Fibroblast of lung (primary cell): ENCODE measurements at regions not wholly inside any gene's neighbourhood (a gene's known extent, or its start where the extent isn't known, plus 50 kb on each side); places are given as distances from the start of the nearest gene placed in this dataset.
A peak's percentile ranks its signal among the peaks of the same experiment; 100 is the strongest.

Experiments used
- DNase-seq, 2 donors: peaks; one replicate each; pipeline versions ENCODE4 v3.0.0 to v3.0.0-alpha.2; 2010; ENCODE audit warnings: low read depth in 2 of 2
- H2AFZ ChIP-seq: 2 replicates; pipeline ENCODE4 v1.5.1; 2012; ENCODE audit warnings: low read length, control low read depth, inconsistent platforms
- H3K27ac ChIP-seq: 2 replicates; pipeline ENCODE4 v1.5.1; 2011; ENCODE audit warnings: low read length, control low read depth; ENCODE audit not compliant: insufficient read depth
- H3K27me3 ChIP-seq: 2 replicates; pipeline ENCODE4 v1.5.1; 2011; ENCODE audit warnings: mild to moderate bottlenecking, low read length; ENCODE audit not compliant: control insufficient read depth, insufficient read depth
- H3K36me3 ChIP-seq: 2 replicates; pipeline ENCODE4 v1.5.1; 2011; ENCODE audit warnings: low read length; ENCODE audit not compliant: control insufficient read depth, insufficient read depth
- H3K4me1 ChIP-seq: 2 replicates; pipeline ENCODE4 v1.5.1; 2011; ENCODE audit warnings: low read length; ENCODE audit not compliant: control insufficient read depth, insufficient read depth; ENCODE audit errors: extremely low read depth
- H3K4me2 ChIP-seq: 2 replicates; pipeline ENCODE4 v1.5.1; 2011; ENCODE audit warnings: low read length, control low read depth; ENCODE audit not compliant: insufficient read depth; ENCODE audit errors: extremely low read depth
- H3K4me3 ChIP-seq, 4 experiments: fragments of 200-600 bp in 1 of 4; sonication (generic) in 1 of 4; replicated peaks in 1 of 4; 2 replicates each; pipeline ENCODE4 v1.5.1; 2011 to 2016; ENCODE audit warnings: low read length in 4 of 4, low read depth in 3 of 4, mild to moderate bottlenecking in 3 of 4, control low read depth in 2 of 4, inconsistent platforms in 1 of 4, mixed read lengths in 1 of 4; ENCODE audit not compliant: insufficient read depth in 1 of 4; ENCODE audit errors: control extremely low read depth in 1 of 4
- H3K79me2 ChIP-seq: 2 replicates; pipeline ENCODE4 v1.5.1; 2012; ENCODE audit warnings: mild to moderate bottlenecking, low read length, inconsistent platforms; ENCODE audit not compliant: control insufficient read depth, insufficient read depth
- H3K9ac ChIP-seq: 2 replicates; pipeline ENCODE4 v1.5.1; 2011; ENCODE audit warnings: mild to moderate bottlenecking, low read length, control low read depth; ENCODE audit not compliant: insufficient read depth
- H3K9me3 ChIP-seq: 2 replicates; pipeline ENCODE4 v1.5.1; 2012; ENCODE audit warnings: low read depth, low read length; ENCODE audit not compliant: control insufficient read depth, insufficient read depth
- H4K20me1 ChIP-seq: 2 replicates; pipeline ENCODE4 v1.5.1; 2011; ENCODE audit warnings: low read length; ENCODE audit not compliant: control insufficient read depth, insufficient read depth; ENCODE audit errors: extremely low read depth
- EZH2 ChIP-seq: IDR thresholded peaks from 2 replicates; pipeline ENCODE4 v1.5.1; 2012; ENCODE audit warnings: low read length, control low read depth, mild to moderate bottlenecking; ENCODE audit errors: missing control alignments
- TF ChIP-seq, protein P1 (sequence below), 2 donors: IDR thresholded peaks in 1 of 2; conservative IDR thresholded peaks in 1 of 2; 1 replicate in 1 of 2; 2 replicates in 1 of 2; pipeline ENCODE4 v1.5.1; 2011 to 2012; ENCODE audit warnings: low read length in 2 of 2, control low read depth in 1 of 2, inconsistent platforms in 1 of 2, low read depth in 1 of 2, mild to moderate bottlenecking in 1 of 2

DNA sequence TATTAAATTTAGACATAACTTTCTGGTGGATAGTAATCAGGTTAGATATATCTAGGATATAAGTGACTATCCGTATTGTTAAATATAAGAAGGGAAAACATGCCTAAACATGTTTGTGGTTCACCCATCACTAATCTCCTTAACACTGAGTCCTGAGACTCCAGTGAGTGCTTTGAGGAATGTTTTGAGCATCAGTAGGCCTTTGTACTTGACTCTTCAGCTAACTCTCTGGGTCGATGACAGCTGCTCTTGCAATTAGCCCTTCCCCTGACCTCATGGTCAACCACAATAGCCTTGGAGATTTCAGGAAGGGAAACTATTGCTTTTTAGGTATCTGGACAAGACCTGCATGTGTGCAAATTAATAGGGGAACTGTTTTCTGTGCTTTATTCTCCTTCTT lies 716.8 kb downstream of the EPHA4 start:
- H3K4me2 ChIP-seq: no peak overlapping the region
- no peaks in the 10 kb centered on the region for H3K36me3 ChIP-seq
- no peak overlapping the region for H2AFZ ChIP-seq
- no peaks in the 10 kb centered on the region for H3K79me2 ChIP-seq
- H3K4me1 ChIP-seq: no peaks in the 10 kb centered on the region
- TF ChIP-seq, protein P1, sequence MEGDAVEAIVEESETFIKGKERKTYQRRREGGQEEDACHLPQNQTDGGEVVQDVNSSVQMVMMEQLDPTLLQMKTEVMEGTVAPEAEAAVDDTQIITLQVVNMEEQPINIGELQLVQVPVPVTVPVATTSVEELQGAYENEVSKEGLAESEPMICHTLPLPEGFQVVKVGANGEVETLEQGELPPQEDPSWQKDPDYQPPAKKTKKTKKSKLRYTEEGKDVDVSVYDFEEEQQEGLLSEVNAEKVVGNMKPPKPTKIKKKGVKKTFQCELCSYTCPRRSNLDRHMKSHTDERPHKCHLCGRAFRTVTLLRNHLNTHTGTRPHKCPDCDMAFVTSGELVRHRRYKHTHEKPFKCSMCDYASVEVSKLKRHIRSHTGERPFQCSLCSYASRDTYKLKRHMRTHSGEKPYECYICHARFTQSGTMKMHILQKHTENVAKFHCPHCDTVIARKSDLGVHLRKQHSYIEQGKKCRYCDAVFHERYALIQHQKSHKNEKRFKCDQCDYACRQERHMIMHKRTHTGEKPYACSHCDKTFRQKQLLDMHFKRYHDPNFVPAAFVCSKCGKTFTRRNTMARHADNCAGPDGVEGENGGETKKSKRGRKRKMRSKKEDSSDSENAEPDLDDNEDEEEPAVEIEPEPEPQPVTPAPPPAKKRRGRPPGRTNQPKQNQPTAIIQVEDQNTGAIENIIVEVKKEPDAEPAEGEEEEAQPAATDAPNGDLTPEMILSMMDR (conservative IDR thresholded peaks at IDR 0.05 in 1 of 2, IDR thresholded peaks at IDR 0.05 in 1 of 2; ENCODE audit: low read depth in 1 of 2, low read length in 2 of 2): no peak
- no peak for TF ChIP-seq EZH2
- H3K27ac ChIP-seq: no peak overlapping the region
- H4K20me1 ChIP-seq: no peaks in the 10 kb centered on the region
- DNase-seq: peak; percentile 43 to 84
- H3K9ac ChIP-seq: no peak overlapping the region
- H3K4me3 ChIP-seq: no peak overlapping the region
- no peaks in the 10 kb centered on the region for H3K9me3 ChIP-seq
- H3K27me3 ChIP-seq: no peaks in the 10 kb centered on the region

DNA sequence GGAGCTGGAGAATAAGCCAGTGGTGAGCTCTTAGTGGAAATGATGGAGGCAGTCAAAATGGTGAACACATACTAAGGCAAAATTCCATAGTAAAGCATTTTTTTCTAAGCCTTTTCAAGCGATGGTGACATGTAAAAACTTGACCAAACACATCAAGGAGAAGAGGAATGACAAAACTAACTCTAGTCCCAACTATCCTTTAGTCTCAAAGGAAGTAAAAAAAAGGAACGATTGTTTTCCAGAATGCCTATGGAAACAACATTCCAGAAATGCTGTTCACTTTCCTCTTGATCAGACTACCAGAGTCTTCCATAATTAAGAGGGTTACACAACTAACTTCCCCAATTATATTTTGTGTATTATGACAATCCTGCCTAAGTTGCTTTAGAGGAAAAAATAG lies 715.6 kb downstream of the EPHA4 start:
- no peaks in the 10 kb centered on the region for H3K9me3 ChIP-seq
- no peaks in the 10 kb centered on the region for H3K27me3 ChIP-seq
- no peak overlapping the region for H3K27ac ChIP-seq
- no peak overlapping the region for H2AFZ ChIP-seq
- DNase-seq: no peak
- H3K4me3 ChIP-seq: no peak overlapping the region
- H3K4me1 ChIP-seq: no peaks in the 10 kb centered on the region
- no peaks in the 10 kb centered on the region for H4K20me1 ChIP-seq
- TF ChIP-seq, protein P1 (conservative IDR thresholded peaks at IDR 0.05 in 1 of 2, IDR thresholded peaks at IDR 0.05 in 1 of 2; ENCODE audit: low read depth in 1 of 2, low read length in 2 of 2): no peak
- no peak for TF ChIP-seq EZH2
- no peak overlapping the region for H3K4me2 ChIP-seq
- H3K79me2 ChIP-seq: no peaks in the 10 kb centered on the region
- no peaks in the 10 kb centered on the region for H3K36me3 ChIP-seq
- H3K9ac ChIP-seq: no peak overlapping the region

DNA sequence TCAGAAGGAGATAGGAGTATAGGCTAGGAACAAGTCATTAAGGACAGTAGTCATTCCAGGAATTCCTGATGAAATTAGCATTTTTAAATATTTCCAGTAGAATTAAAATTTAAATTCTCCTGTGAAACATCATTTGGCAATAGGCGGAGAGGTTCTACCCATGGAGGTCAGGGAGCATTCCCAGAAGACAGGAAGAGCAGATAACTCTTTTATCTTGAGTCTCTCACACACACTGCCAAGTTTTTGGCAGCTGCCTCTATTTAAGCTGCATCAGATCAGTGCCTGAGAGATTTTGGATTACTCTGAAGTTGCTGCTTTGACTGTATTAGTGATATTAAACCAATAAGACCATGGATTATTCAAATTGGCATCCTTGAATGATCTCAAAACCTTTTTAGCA lies 714.7 kb downstream of the EPHA4 start:
- no peak overlapping the region for H3K9ac ChIP-seq
- no peaks in the 10 kb centered on the region for H4K20me1 ChIP-seq
- H3K36me3 ChIP-seq: no peaks in the 10 kb centered on the region
- H3K9me3 ChIP-seq: no peaks in the 10 kb centered on the region
- H3K4me2 ChIP-seq: no peak overlapping the region
- DNase-seq: no peak
- no peak overlapping the region for H3K27ac ChIP-seq
- no peak for TF ChIP-seq EZH2
- TF ChIP-seq, protein P1 (conservative IDR thresholded peaks at IDR 0.05 in 1 of 2, IDR thresholded peaks at IDR 0.05 in 1 of 2; ENCODE audit: low read depth in 1 of 2, low read length in 2 of 2): no peak
- no peaks in the 10 kb centered on the region for H3K27me3 ChIP-seq
- H3K79me2 ChIP-seq: no peaks in the 10 kb centered on the region
- no peak overlapping the region for H3K4me3 ChIP-seq
- H3K4me1 ChIP-seq: no peaks in the 10 kb centered on the region
- no peak overlapping the region for H2AFZ ChIP-seq
